Activated naive CD4-positive, alpha-beta T cell treated with anti-CD3 and anti-CD28 coated beads, Interleukin-2, amount 10 ng/mL, durations not matched to agents 7 days and 5 days (primary cell): ENCODE measurements at regions not wholly inside any gene's neighbourhood (a gene's known extent, or its start where the extent isn't known, plus 50 kb on each side); places are given as distances from the start of the nearest gene placed in this dataset.

Experiments
- CTCF ChIA-PET: fragments of 350-600 bp; sonication (Branson Sonifier 250); formaldehyde crosslinking; loops from one replicate; lab custom pipeline; 2021; ENCODE audit warnings: antibody characterized with exemption; lab: Charles Lee
- DNase-seq: peaks from one replicate; pipeline ENCODE4 v3.0.0-alpha.2; 2020
- H3K27ac Mint-ChIP-seq: one replicate; pipeline ENCODE4 v1.8.0; 2021; ENCODE audit warnings: mild to moderate bottlenecking, moderate library complexity, mixed read lengths
- H3K27me3 Mint-ChIP-seq: one replicate; pipeline ENCODE4 v1.8.0; 2021; ENCODE audit warnings: mild to moderate bottlenecking, mixed read lengths
- H3K36me3 Mint-ChIP-seq: one replicate; pipeline ENCODE4 v1.8.0; 2021; ENCODE audit warnings: mixed read lengths
- H3K4me1 Mint-ChIP-seq: one replicate; pipeline ENCODE4 v1.8.0; 2021; ENCODE audit warnings: mixed read lengths
- H3K4me3 Mint-ChIP-seq: one replicate; pipeline ENCODE4 v1.8.0; 2021; ENCODE audit warnings: mild to moderate bottlenecking, moderate library complexity, mixed read lengths
- H3K9me3 Mint-ChIP-seq: one replicate; pipeline ENCODE4 v1.8.0; 2021; ENCODE audit warnings: mixed read lengths

- Mint-ChIP-seq H3K4me1 (no peaks in the 10 kb centered on the region), H3K36me3 (no peaks in the 10 kb centered on the region), H3K27ac (no peak overlapping the region), H3K27me3 (no peaks in the 10 kb centered on the region), H3K9me3 (peaks cover 8% of the 10 kb centered on the region), H3K4me3 (no peak overlapping the region)
- DNase-seq = no peak
- CTCF ChIA-PET = no interaction called here
Measured at GRCh38 chr6:76644231-76644630, 571.8 kb upstream of the IMPG1 start.

GRCh38 chr6:76639941-76640340, 567.5 kb upstream of the IMPG1 start:
- CTCF ChIA-PET = interaction anchor here (0.6 kb wide), 1 partner anchor 73 kb away, joined by 3 read pairs; no protein-coding TSS in a partner anchor
- H3K27me3 Mint-ChIP-seq = no peaks in the 10 kb centered on the region
- no peak for DNase-seq
- no peaks in the 10 kb centered on the region for H3K36me3 Mint-ChIP-seq
- peaks cover 4% of the 10 kb centered on the region for H3K9me3 Mint-ChIP-seq
- no peaks in the 10 kb centered on the region for H3K4me1 Mint-ChIP-seq
- no peak overlapping the region for H3K4me3 Mint-ChIP-seq
- H3K27ac Mint-ChIP-seq = no peak overlapping the region

- no peak for DNase-seq
- H3K4me1 Mint-ChIP-seq = no peaks in the 10 kb centered on the region
- no peak overlapping the region for H3K4me3 Mint-ChIP-seq
- no peaks in the 10 kb centered on the region for H3K36me3 Mint-ChIP-seq
- H3K27ac Mint-ChIP-seq = no peak overlapping the region
- peaks cover 6% of the 10 kb centered on the region for H3K9me3 Mint-ChIP-seq
- CTCF ChIA-PET = no interaction called here
- no peaks in the 10 kb centered on the region for H3K27me3 Mint-ChIP-seq
Measured at GRCh38 chr6:76634695-76635094, 562.2 kb upstream of the IMPG1 start.

- DNase-seq = no peak
- Mint-ChIP-seq H3K27me3 (no peaks in the 10 kb centered on the region), H3K4me3 (no peak overlapping the region), H3K36me3 (no peaks in the 10 kb centered on the region), H3K27ac (no peak overlapping the region), H3K4me1 (no peaks in the 10 kb centered on the region), H3K9me3 (peaks cover 10% of the 10 kb centered on the region)
- CTCF ChIA-PET = no interaction called here
Measured at GRCh38 chr6:76633259-76633658, 560.8 kb upstream of the IMPG1 start.

DNA sequence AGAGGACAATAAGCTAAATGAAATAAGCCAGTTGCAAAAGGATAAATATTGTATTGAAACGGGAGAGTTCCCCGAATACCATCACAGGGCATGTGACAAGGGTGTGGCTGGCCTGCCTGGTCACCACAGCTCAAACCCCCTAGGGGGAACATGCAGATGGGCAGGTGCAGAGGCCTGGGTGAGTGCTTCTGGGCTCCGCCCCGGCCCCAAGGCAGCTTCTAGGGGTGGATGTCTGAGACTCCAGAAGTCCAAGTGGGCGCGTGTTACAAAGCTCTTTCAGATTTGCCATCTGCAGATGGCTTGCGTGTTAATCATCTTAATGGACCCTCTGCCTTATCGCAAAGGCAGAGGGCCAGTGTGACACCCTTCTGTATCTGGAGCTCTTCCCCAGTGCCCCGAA, 559.2 kb upstream of the IMPG1 start:
- Mint-ChIP-seq H3K36me3 (no peaks in the 10 kb centered on the region), H3K27me3 (no peaks in the 10 kb centered on the region), H3K27ac (no peak overlapping the region), H3K4me1 (no peaks in the 10 kb centered on the region), H3K9me3 (peaks cover 18% of the 10 kb centered on the region), H3K4me3 (no peak overlapping the region)
- CTCF ChIA-PET = no interaction called here
- no peak for DNase-seq

- Mint-ChIP-seq H3K36me3 (no peaks in the 10 kb centered on the region), H3K27ac (no peak overlapping the region), H3K4me1 (no peaks in the 10 kb centered on the region), H3K4me3 (no peak overlapping the region), H3K9me3 (peaks cover 1% of the 10 kb centered on the region), H3K27me3 (no peaks in the 10 kb centered on the region)
- DNase-seq = no peak
- CTCF ChIA-PET = no interaction called here
Measured at GRCh38 chr6:76615395-76615794, 542.9 kb upstream of the IMPG1 start.

DNA sequence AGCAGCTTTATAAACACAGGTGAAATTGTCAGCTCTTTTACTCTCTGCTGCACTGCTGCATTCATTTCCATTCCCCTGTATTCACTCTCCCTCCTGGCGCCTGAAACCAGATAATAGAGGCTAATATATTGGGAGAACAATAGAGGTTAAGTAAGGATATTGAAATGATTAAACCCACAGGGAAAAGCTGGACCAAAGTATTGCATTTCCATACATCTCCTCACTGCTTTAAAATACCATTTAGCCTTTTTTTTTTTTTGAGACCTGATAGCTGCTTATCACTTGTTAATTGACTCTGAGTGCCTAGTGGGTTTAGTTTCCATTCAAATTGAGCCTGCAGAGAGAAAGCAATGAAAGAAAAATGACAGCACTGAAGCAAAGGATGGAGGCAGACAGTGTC, 540.5 kb upstream of the IMPG1 start:
- H3K27me3 Mint-ChIP-seq = no peaks in the 10 kb centered on the region
- CTCF ChIA-PET = no interaction called here
- H3K36me3 Mint-ChIP-seq = no peaks in the 10 kb centered on the region
- H3K9me3 Mint-ChIP-seq = peaks cover 6% of the 10 kb centered on the region
- H3K4me3 Mint-ChIP-seq = no peak overlapping the region
- DNase-seq = no peak
- H3K4me1 Mint-ChIP-seq = no peaks in the 10 kb centered on the region
- no peak overlapping the region for H3K27ac Mint-ChIP-seq

- Mint-ChIP-seq H3K4me1 (no peaks in the 10 kb centered on the region), H3K9me3 (peaks cover 11% of the 10 kb centered on the region), H3K27me3 (no peaks in the 10 kb centered on the region), H3K27ac (no peak overlapping the region), H3K36me3 (no peaks in the 10 kb centered on the region), H3K4me3 (no peak overlapping the region)
- DNase-seq = no peak
- CTCF ChIA-PET = no interaction called here
Measured at GRCh38 chr6:76609160-76609559, 536.7 kb upstream of the IMPG1 start.

DNA sequence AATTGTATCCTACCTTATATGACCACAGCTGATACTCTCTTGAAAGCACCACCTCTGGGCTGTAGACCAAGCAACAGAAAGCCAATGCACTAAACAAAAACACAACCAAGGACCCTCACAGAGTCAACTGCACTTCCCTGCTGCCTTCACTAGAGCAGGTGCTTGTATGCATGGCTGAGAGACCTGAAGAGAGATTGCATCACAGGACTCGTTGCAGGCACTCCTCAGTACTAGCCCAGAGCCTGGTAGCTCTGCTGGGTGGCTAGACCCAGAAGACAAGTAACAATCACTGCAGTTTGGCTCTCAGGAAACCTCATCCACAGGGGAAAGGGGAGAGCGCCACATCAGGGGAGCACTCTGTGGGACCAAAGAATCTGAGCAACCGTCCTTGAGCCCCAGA, 521.6 kb upstream of the IMPG1 start:
- CTCF ChIA-PET = no interaction called here
- peaks cover 2% of the 10 kb centered on the region for H3K9me3 Mint-ChIP-seq
- no peaks in the 10 kb centered on the region for H3K4me1 Mint-ChIP-seq
- H3K27me3 Mint-ChIP-seq = no peaks in the 10 kb centered on the region
- no peak overlapping the region for H3K27ac Mint-ChIP-seq
- no peak overlapping the region for H3K4me3 Mint-ChIP-seq
- DNase-seq = no peak
- H3K36me3 Mint-ChIP-seq = no peaks in the 10 kb centered on the region

DNA sequence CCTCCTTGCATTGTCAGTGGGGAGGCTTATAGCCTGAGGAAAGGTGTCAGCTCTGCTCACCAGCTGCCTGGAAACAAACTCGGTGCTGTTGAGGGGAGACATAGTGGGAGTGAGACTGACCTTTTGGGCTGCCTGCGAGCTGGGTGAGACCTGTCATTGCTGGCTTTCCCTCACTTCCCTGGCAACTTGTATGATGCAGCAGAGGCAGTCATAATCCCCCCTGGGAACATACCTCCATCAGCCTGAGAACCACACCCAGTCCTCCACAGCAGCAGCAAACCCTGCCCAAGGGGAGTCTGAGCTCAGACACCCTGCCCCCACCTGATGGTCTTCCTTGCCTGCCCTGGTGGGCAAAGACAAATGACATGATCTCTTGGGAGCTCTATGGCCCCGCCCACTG, 521.2 kb upstream of the IMPG1 start:
- Mint-ChIP-seq H3K27me3 (no peaks in the 10 kb centered on the region), H3K9me3 (no peaks in the 10 kb centered on the region), H3K27ac (no peak overlapping the region), H3K4me3 (no peak overlapping the region), H3K36me3 (no peaks in the 10 kb centered on the region), H3K4me1 (no peaks in the 10 kb centered on the region)
- DNase-seq = no peak
- CTCF ChIA-PET = no interaction called here

DNA sequence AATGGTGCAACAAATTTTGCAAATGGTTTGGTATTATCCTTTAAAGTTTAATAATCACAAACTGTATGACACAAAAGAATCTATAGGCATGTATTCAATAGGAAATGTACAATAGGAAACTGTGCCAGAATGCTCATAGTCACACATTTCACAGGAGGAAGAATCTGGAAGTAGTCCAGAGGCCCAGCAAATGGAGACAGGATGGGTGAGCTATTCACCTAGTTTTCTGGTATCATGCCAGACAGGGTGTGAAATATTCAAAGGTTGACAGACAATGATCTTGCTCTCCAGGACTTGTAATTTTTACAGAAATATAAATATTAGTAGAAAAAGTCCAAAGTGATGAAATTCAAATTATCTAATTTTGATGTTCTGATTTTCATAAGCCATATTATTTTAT, 520.1 kb upstream of the IMPG1 start:
- Mint-ChIP-seq H3K4me1 (no peaks in the 10 kb centered on the region), H3K27ac (no peak overlapping the region), H3K9me3 (no peaks in the 10 kb centered on the region), H3K27me3 (no peaks in the 10 kb centered on the region), H3K36me3 (no peaks in the 10 kb centered on the region), H3K4me3 (no peak overlapping the region)
- DNase-seq = no peak
- CTCF ChIA-PET = no interaction called here

- DNase-seq = no peak
- H3K4me3 Mint-ChIP-seq = no peak overlapping the region
- CTCF ChIA-PET = no interaction called here
- H3K27me3 Mint-ChIP-seq = no peaks in the 10 kb centered on the region
- no peaks in the 10 kb centered on the region for H3K9me3 Mint-ChIP-seq
- no peaks in the 10 kb centered on the region for H3K36me3 Mint-ChIP-seq
- H3K4me1 Mint-ChIP-seq = no peaks in the 10 kb centered on the region
- no peak overlapping the region for H3K27ac Mint-ChIP-seq
Measured at GRCh38 chr6:76587271-76587670, 514.8 kb upstream of the IMPG1 start.

- no peak for DNase-seq
- Mint-ChIP-seq H3K4me1 (no peaks in the 10 kb centered on the region), H3K27me3 (no peaks in the 10 kb centered on the region), H3K9me3 (no peaks in the 10 kb centered on the region), H3K4me3 (no peak overlapping the region), H3K36me3 (no peaks in the 10 kb centered on the region), H3K27ac (no peak overlapping the region)
- CTCF ChIA-PET = no interaction called here
Measured at GRCh38 chr6:76584121-76584520, 511.7 kb upstream of the IMPG1 start.

- no peak for DNase-seq
- Mint-ChIP-seq H3K9me3 (no peaks in the 10 kb centered on the region), H3K4me3 (no peak overlapping the region), H3K27me3 (no peaks in the 10 kb centered on the region), H3K4me1 (no peaks in the 10 kb centered on the region), H3K27ac (no peak overlapping the region), H3K36me3 (no peaks in the 10 kb centered on the region)
- CTCF ChIA-PET = no interaction called here
Measured at GRCh38 chr6:76578746-76579145, 506.3 kb upstream of the IMPG1 start.

DNA sequence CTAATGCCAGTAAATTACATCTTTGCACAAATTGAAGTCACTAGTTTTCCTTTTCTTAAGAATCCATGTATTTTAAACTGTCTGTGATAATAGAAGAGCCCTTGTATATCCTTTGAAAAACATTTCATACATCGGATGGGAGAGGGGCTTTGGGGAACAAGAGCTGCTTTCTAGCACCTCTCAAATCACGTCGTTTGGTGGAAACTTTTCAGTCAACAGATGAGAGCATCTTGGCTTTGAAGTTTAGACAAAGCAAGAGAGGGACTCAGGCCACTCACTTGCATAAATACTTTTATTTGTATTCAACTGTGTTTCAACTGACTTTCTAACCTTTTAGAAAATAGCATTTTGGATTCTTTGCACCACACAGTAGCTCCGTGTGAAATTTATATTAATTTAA, 502.3 kb upstream of the IMPG1 start:
- H3K9me3 Mint-ChIP-seq = no peaks in the 10 kb centered on the region
- H3K4me1 Mint-ChIP-seq = no peaks in the 10 kb centered on the region
- no peaks in the 10 kb centered on the region for H3K36me3 Mint-ChIP-seq
- H3K27me3 Mint-ChIP-seq = no peaks in the 10 kb centered on the region
- DNase-seq = no peak
- H3K27ac Mint-ChIP-seq = no peak overlapping the region
- H3K4me3 Mint-ChIP-seq = no peak overlapping the region
- CTCF ChIA-PET = no interaction called here

DNA sequence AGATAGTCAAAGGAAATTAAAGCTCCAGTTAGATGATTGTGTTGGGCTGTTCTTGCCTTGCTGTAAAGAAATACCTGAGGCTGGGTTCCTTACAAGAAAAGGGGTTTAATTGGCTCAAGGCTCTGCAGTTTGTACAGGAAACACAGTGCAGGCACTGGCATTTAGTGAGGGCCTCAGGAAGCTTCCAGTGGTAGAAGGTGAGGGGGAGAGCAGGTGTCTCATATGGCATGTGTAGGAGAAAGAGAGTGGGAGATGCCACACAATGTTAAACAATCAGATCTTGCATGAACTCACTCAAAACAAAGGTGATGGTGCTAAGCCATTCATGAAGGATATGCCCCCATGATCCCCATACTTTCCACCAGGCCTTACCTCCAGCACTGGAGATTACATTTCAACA, 493.5 kb upstream of the IMPG1 start:
- no peak for DNase-seq
- Mint-ChIP-seq H3K9me3 (peaks cover 9% of the 10 kb centered on the region), H3K4me1 (no peaks in the 10 kb centered on the region), H3K36me3 (no peaks in the 10 kb centered on the region), H3K27me3 (no peaks in the 10 kb centered on the region), H3K27ac (no peak overlapping the region), H3K4me3 (no peak overlapping the region)
- CTCF ChIA-PET = no interaction called here
